Uterus (tissue), 3 donors: ENCODE measurements at regions not wholly inside any gene's neighbourhood (a gene's known extent, or its start where the extent isn't known, plus 50 kb on each side); places are given as distances from the start of the nearest gene placed in this dataset.

Experiments used
- DNase-seq, 2 donors: peaks; one replicate each; pipeline ENCODE4 v3.0.0-alpha.2; 2019 to 2020
- H3K27ac ChIP-seq, 2 donors: fragments of 200-600 bp; sonication (generic); 1 replicate in 1 of 2; 2 replicates in 1 of 2; pipeline ENCODE4 v1.5.1; 2016 to 2018
- H3K27me3 ChIP-seq, 2 donors: fragments of 200-600 bp; sonication (generic); one replicate each; pipeline ENCODE4 v1.5.1; 2018 to 2019; ENCODE audit warnings: control low read depth in 1 of 2
- H3K36me3 ChIP-seq, 2 donors: fragments of 200-600 bp; sonication (generic); one replicate each; pipeline ENCODE4 v1.5.1; 2019; ENCODE audit warnings: control low read depth in 1 of 2
- H3K4me1 ChIP-seq, 2 donors: fragments of 200-600 bp; sonication (generic); one replicate each; pipeline ENCODE4 v1.5.1; 2018 to 2019; ENCODE audit warnings: control low read depth in 1 of 2
- H3K4me3 ChIP-seq, 2 donors: fragments of 200-600 bp; sonication (generic); 1 replicate in 1 of 2; 2 replicates in 1 of 2; pipeline ENCODE4 v1.5.1; 2018 to 2019; ENCODE audit warnings: mild to moderate bottlenecking in 1 of 2
- H3K9me3 ChIP-seq, 2 donors: fragments of 200-600 bp; sonication (generic); one replicate each; pipeline ENCODE4 v1.5.1; 2019; ENCODE audit warnings: control low read depth in 1 of 2
- POLR2A ChIP-seq, 2 donors: fragments of 450-650 bp; IDR thresholded peaks; one replicate each; pipeline ENCODE4 v1.6.1; 2016; ENCODE audit warnings: antibody characterized with exemption in 2 of 2, mild to moderate bottlenecking in 1 of 2, moderate library complexity in 1 of 2
- intact Hi-C: fragments of 100-400 bp; cut with DNase I; formaldehyde crosslinking; loops from one replicate; pipeline ENCODE4 v1.15.1; 2023; ENCODE audit warnings: low total_unique reads
- TF ChIP-seq, protein P1 (sequence below), 4 experiments: fragments of 200-600 bp in 2 of 4; fragments of 450-650 bp in 2 of 4; sonication (generic) in 2 of 4; IDR thresholded peaks; one replicate each; pipeline ENCODE4 v1.5.1; 2016 to 2019; ENCODE audit warnings: antibody characterized with exemption in 4 of 4, mild to moderate bottlenecking in 2 of 4, moderate library complexity in 1 of 4
- donor health status: DM: yes; HTN: yes; CAD: no.

DNA sequence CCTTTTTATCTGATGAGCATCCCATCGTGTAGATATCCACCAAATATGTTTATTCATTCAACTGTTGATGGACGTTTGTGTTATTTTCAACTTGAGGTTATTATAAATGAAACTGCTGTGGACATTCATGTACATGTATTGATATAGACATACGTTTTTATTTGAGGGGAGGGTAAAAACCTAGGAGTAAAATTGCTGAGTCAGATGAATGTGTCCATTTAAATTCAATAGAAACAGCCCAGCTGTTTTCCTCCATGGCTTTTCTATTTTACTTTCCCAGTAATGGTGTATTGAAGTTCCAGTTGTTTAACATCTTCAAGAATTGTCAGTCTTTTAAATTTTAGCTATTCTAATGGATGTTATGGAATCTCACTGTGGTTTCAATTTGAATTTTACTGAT is 348.7 kb upstream of the GALNTL6 start:
- Histone ChIP-seq H3K9me3 (no peaks in the 10 kb centered on the region), H3K36me3 (no peaks in the 10 kb centered on the region), H3K27me3 (no peaks in the 10 kb centered on the region), H3K4me1 (no peaks in the 10 kb centered on the region), H3K4me3 (no peak overlapping the region), H3K27ac (no peak overlapping the region)
- intact Hi-C loops, result no loop called here
- TF ChIP-seq, protein P1, sequence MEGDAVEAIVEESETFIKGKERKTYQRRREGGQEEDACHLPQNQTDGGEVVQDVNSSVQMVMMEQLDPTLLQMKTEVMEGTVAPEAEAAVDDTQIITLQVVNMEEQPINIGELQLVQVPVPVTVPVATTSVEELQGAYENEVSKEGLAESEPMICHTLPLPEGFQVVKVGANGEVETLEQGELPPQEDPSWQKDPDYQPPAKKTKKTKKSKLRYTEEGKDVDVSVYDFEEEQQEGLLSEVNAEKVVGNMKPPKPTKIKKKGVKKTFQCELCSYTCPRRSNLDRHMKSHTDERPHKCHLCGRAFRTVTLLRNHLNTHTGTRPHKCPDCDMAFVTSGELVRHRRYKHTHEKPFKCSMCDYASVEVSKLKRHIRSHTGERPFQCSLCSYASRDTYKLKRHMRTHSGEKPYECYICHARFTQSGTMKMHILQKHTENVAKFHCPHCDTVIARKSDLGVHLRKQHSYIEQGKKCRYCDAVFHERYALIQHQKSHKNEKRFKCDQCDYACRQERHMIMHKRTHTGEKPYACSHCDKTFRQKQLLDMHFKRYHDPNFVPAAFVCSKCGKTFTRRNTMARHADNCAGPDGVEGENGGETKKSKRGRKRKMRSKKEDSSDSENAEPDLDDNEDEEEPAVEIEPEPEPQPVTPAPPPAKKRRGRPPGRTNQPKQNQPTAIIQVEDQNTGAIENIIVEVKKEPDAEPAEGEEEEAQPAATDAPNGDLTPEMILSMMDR (IDR thresholded peaks at IDR 0.05), result no peak
- TF ChIP-seq POLR2A (IDR thresholded peaks at IDR 0.05), result no peak
- DNase-seq, result no peak

DNA sequence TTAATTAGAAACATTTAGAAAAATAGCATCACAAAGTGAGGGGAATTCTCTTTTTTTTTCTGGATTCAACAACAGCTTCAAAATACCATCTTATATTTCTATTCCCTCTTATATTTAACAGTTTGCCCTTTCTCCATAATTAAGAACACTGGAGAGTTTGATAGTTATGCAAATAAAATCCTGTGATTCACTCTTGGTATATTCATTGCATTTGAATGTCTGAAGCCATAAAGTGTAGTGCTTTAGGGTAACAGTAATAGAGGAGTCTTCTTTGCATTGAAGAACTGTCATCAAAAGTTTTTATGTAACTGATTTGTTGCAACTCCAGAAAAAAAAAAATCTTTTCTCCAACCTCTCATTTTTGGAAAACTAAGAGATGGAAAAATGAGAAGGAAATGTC is 352.0 kb upstream of the GALNTL6 start:
- TF ChIP-seq POLR2A (IDR thresholded peaks at IDR 0.05), result no peak
- TF ChIP-seq, protein P1 (IDR thresholded peaks at IDR 0.05), result no peak
- no peaks in the 10 kb centered on the region for H3K27me3 ChIP-seq
- DNase-seq, result no peak
- no peaks in the 10 kb centered on the region for H3K4me1 ChIP-seq
- intact Hi-C loops, result no loop called here
- H3K36me3 ChIP-seq, result no peaks in the 10 kb centered on the region
- H3K9me3 ChIP-seq, result no peaks in the 10 kb centered on the region
- H3K27ac ChIP-seq, result no peak overlapping the region
- no peak overlapping the region for H3K4me3 ChIP-seq

DNA sequence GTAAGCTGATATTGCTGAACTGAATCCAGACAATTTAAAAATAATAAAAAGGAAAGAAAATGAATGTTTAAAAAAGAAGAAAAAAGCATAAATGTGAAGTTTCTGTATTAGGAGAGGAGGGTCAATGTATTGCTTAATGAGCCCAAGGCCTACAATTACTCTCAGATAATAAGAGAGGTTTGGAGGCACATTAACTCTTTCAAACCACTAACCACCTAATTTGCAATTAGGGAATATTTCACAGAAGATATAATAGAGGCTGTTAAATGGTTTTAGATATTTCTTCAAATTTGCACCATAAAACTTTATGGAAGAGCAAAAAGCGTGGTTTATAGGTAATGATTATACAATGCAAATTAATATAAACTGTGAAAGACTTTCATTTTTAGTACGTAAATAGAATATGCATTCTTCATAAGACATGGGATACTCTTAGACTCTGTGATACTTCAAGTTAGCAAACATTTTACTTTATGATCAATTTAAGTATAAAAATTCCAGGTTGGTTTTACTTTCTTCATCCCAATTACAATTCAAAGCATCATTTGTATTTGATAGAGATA is 364.2 kb upstream of the GALNTL6 start:
- no peak for TF ChIP-seq POLR2A (IDR thresholded peaks at IDR 0.05)
- TF ChIP-seq, protein P1 (IDR thresholded peaks at IDR 0.05), result no peak
- Histone ChIP-seq H3K4me3 (no peak overlapping the region), H3K9me3 (no peaks in the 10 kb centered on the region), H3K27me3 (no peaks in the 10 kb centered on the region), H3K27ac (no peak overlapping the region), H3K4me1 (no peaks in the 10 kb centered on the region), H3K36me3 (no peaks in the 10 kb centered on the region)
- intact Hi-C loops, result no loop called here
- DNase-seq, result no peak

- Histone ChIP-seq H3K4me1 (no peaks in the 10 kb centered on the region), H3K27me3 (no peaks in the 10 kb centered on the region)
- intact Hi-C loops, result no loop called here
Observed at GRCh38 chr4:171448358-171448757, 364.8 kb upstream of the GALNTL6 start.

DNA sequence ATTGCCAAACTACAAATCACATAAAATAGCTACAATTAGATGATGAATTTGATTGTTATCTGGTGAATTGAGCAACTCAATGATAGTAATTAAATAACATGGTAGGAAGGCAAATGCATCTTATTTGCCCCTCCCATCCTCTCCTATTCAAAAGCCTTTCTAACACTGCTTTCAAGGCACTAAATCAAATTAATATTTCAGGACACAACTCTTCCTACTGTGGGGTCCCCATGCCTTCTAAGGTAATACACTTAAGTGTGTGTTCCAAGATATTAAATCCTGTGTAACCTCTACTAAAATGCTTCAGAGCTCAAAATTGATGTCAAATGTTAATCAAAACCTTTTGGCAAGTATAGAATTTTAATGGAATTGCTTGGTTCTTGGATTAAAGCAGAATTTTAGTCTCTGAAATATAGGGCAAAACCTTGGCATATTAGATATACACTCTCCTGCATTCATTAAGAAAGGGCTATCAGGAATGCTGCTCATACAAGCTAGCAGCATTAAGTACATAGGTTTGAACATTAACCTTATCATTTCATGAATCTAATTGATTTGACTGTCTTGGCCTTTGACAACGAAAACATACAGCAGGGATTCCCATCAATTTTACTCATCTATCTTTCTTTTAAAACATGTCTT is 371.8 kb upstream of the GALNTL6 start:
- no peak for DNase-seq
- Histone ChIP-seq H3K9me3 (no peaks in the 10 kb centered on the region), H3K4me1 (no peaks in the 10 kb centered on the region), H3K4me3 (no peak overlapping the region), H3K36me3 (no peaks in the 10 kb centered on the region), H3K27ac (no peak overlapping the region), H3K27me3 (no peaks in the 10 kb centered on the region)
- intact Hi-C loops, result no loop called here
- TF ChIP-seq, protein P1 (IDR thresholded peaks at IDR 0.05), result no peak

More at GRCh38 chr4:171448358-171448757, 364.8 kb upstream of the GALNTL6 start:
- Histone ChIP-seq H3K27ac (no peak overlapping the region), H3K9me3 (no peaks in the 10 kb centered on the region), H3K4me3 (no peak overlapping the region), H3K36me3 (no peaks in the 10 kb centered on the region)
- no peak for DNase-seq
- no peak for TF ChIP-seq POLR2A (IDR thresholded peaks at IDR 0.05)
- TF ChIP-seq, protein P1 (IDR thresholded peaks at IDR 0.05), result no peak
